GM19397 (cell line): ENCODE measurements at regions not wholly inside any gene's neighbourhood (a gene's known extent, or its start where the extent isn't known, plus 50 kb on each side); places are given as distances from the start of the nearest gene placed in this dataset.

Experiments used
- ATAC-seq: cut with Tn5 transposase; IDR thresholded peaks from one replicate; pipeline ENCODE4 v1.9.1; 2021; ENCODE audit warnings: mild to moderate bottlenecking, moderate library complexity; ENCODE audit not compliant: unreplicated experiment

GRCh38 chr1:65486613-65487012 lies 66.1 kb downstream of the LEPR start:
- no peak for ATAC-seq

DNA sequence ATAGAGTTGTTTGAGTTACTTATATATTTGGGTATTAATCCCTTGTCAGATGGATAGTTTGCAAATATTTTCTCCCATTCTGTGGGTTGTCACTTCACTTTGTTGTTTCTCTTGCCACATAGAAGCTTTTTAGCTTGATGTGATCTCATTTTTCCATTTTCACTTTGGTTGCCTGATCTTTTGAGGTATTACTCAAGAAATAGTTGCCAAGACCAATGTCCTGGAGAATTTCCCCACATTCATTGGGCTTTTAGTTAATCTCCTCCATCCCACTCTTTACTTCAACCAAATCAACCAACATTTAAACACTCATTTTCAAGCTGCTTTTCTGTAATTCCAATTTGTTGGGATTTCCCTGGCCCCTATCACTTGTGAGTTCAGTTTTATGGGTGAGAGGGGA lies 69.0 kb downstream of the LEPR start:
- ATAC-seq = no peak

GRCh38 chr1:65490231-65491009 lies 70.0 kb downstream of the LEPR start:
- ATAC-seq = no peak

- ATAC-seq = no peak
Measured at GRCh38 chr1:65491472-65491871, 71.0 kb downstream of the LEPR start.

DNA sequence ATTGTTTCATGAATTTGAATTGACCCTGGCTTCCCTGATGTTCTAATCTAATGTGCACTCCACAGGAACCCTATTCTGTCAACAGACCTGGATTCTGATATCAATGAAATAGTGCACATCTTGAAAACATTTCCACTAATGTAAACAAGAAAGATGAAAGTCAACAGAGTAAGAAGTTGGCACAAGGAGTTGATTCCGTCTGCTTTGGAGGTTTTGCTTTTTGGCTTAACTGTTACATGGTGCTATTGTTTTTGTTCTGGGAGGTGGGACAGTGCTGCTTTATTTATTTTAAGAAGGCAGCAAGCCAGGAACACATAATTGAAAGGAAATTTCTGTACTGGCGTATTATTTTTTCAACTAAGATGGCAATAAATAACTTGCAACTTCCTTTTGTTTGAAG lies 73.3 kb downstream of the LEPR start:
- no peak for ATAC-seq

GRCh38 chr1:65494671-65495070 lies 74.2 kb downstream of the LEPR start:
- no peak for ATAC-seq

GRCh38 chr1:65495137-65495536 lies 74.7 kb downstream of the LEPR start:
- ATAC-seq = no peak

- no peak for ATAC-seq
Measured at GRCh38 chr1:65497256-65497830, 76.9 kb downstream of the LEPR start.

- ATAC-seq = no peak
Measured at GRCh38 chr1:65503427-65503826, 83.0 kb downstream of the LEPR start.

- ATAC-seq = no peak
Measured at GRCh38 chr1:65504263-65504662, 83.8 kb downstream of the LEPR start.

DNA sequence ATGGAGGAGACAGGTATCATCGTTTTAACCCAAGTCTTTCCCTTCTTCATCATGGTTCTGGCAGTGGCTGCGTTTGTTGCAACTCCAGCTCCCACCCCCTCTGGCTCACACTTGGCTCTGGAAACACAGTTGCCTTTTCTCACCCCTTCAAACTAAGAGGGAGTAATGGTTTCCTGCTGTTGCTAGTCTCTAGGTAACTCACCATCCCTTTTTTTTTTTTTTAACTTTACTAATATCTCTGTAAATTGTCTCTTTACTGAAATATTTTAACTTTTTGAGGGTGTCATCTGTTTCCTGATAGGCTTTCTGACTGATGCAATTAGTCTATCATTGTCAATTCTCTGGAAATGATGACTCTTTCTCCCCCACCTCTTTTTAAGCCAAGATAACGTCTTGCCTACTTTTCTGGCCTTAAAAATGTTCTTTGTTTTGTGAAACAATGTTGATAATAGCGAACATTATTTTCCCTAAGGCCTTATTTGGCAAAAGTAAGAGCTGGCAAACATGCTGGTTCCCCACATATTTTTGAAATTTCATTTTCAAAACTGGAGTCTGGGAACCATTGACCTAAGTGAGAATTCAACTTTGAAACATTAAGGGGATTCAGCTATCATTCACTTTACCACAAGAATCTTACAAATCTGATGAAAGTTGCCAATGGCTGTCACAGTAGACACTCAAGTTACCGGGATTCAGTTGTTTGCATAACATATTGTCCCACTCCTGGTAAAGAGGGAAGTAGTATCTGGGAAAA lies 85.3 kb downstream of the LEPR start:
- no peak for ATAC-seq

DNA sequence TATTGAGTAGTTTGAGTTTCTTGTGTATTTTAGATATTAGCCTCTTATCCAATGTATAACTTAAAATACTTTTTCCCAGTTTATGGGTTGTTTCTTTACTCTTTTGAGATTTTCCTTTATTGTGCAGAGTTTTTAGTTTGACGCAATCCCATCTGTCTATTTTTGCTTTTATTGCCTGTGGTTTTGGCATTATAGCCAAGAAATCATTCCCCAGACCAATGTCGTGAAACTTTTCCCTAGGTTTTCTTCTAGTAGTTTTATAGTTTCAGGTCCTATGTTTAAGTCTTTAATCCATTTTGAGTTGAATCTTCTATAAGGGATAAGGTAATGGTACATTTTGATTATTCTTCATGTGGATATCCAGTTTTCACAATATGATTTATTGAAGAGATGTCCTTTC lies 87.6 kb downstream of the LEPR start:
- ATAC-seq = no peak

DNA sequence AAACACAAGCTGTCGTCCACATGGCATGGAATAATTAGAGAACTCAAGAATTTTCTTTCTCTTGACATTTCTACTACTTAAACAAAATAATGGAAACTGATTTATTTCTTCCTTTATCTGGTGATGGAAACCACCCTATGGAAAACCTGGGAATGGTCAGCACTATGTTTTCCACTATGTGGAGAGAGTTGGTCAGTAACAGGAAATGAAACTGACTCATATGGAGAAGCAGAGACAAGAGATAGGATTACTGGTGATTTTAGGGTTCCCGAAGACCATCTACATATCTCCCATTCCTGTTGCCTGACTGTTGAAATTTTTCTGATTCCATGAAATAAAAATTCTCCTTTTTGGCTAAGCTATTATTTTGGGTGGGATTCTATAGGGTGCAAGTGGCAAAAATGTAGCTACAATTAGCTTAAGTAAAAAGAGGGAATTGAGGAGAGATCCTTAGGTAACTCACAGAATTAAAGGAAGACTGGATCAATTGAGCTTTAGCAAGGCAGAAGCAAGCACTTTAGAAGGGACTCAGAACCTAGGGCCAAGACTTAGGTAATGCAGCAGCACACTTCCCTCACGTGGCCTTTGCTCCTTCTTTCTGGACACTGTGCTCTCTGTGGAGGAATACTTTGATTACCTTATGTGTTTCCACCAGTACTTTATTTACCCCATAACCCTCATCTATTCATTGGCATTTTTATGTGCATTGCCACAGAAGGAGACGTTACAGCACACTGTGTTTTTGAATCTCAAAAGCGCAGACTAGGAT lies 89.6 kb downstream of the LEPR start:
- ATAC-seq = no peak

DNA sequence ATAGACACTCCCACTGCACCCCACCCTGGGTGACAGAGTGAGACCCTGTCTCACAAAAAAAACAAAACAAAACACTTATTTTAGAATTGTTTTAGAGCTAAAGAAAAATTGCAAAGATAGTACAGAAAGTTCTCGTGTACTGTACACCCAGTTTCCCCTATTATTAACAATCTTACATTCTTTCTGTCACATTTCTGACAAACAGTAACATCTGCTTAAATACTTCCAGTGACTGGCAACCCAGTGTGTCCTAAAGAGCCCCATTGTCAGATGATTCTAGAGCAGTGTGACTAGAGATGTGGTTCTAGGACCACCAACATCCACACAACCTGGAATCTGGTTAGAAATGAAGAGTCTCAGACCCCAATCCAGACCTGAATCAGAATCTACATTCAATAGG lies 90.5 kb downstream of the LEPR start:
- no peak for ATAC-seq

- ATAC-seq = no peak
Measured at GRCh38 chr1:65512383-65512782, 91.9 kb downstream of the LEPR start.

- no peak for ATAC-seq
Measured at GRCh38 chr1:65512967-65513780, 92.7 kb downstream of the LEPR start.

DNA sequence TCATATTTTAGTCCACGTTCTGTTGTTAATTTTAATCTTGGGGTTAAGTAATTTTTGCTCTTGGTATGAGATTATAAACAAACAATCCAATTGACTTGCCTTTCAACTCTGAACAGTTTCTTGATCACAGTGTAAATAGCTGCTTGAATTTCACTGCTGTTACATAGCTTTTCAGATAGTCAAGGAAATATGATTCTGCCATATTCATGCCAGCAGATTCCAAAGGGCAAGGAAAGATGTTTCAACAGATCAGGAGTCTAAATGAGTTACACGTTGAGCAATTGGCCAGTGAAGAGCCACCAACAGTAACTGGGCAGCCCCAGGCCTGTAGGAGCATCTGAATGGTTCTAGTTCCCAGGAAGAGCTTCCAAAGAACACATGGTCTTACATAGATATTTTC lies 93.6 kb downstream of the LEPR start:
- ATAC-seq = no peak

DNA sequence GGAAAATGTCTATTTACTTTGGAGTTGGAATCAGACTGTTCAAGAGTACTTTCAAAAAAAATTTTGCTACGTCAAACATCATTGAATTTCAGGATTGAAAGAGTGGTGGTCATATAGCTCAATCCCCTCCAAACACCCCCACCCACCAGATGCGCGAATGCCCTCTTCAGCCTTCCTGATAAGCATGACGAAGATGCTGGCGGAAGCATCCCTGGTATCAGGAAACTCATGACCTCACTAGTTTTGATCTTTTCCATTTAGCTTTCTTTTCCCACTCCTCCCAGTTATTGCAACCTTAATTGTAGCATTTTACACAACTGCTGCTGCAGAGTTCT lies 104.4 kb downstream of the LEPR start:
- ATAC-seq = no peak

GRCh38 chr1:65525266-65526048 lies 105.0 kb downstream of the LEPR start:
- ATAC-seq = no peak

DNA sequence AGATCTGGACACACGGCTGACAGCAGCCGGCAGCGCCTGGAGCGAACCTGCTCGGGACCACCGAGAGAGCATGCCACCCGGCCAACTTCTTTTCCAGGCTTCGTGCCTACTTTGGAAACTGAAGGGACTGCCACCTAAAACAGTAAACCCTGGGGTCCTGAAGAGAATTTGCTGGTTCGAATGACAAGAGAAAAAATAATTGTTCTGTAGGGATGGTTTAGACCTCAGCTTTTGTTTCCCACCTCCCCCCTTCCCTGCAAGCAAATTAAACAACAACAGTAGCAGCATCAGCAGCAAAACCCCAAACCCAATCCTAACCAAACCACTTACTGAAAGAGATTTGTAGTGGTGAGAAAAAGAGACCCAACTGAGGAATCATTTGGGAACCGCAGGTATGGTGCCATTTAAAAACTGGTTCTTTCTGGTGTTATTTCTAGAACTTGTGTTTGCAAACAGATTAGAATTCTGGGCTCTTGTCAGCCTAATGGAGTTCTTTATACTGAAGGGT lies 105.6 kb downstream of the LEPR start:
- no peak for ATAC-seq
